ENCODE measurements at regions not wholly inside any gene's neighbourhood (a gene's known extent, or its start where the extent isn't known, plus 50 kb on each side); places are given as distances from the start of the nearest gene placed in this dataset.

DNA sequence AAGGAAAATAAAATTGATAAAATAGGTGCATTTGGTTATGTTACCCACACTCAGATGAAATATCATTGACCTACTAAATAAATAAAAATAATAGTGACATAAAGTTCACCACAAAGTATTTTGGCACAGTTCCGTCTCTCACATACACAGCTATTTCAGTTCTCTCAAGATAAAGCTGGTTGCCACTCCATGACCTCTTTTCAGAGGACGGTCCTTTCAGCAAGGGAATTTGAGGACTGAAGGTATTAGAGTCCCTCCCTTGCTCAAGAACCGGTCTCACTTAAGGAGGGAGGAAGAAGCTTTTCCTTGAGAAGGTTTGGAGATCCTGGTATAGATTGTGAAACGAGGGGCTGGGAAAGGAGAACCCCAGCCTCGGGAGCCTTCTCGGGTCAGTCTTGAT, 285.5 kb upstream of the CFAP20DC start:
- CTCF ChIA-PET: no interaction called here
- POLR2A ChIA-PET: no interaction called here
- DNase-seq (ENCODE audit: extremely low spot score): no peak
- no peak for TF ChIP-seq ELF4 (IDR thresholded peaks at IDR 0.05)
- no peak for TF ChIP-seq BHLHE40 (IDR thresholded peaks at IDR 0.05; ENCODE audit: borderline replicate concordance)
- TF ChIP-seq NFRKB (IDR thresholded peaks at IDR 0.05): no peak
- TF ChIP-seq SUZ12 (IDR thresholded peaks at IDR 0.05): no peak
- no peak for TF ChIP-seq ARNT (IDR thresholded peaks at IDR 0.05)
- no peak for TF ChIP-seq CTBP1 (IDR thresholded peaks at IDR 0.05; ENCODE audit: borderline replicate concordance)
- TF ChIP-seq SP1 (IDR thresholded peaks at IDR 0.05): no peak
- TF ChIP-seq, protein P1, sequence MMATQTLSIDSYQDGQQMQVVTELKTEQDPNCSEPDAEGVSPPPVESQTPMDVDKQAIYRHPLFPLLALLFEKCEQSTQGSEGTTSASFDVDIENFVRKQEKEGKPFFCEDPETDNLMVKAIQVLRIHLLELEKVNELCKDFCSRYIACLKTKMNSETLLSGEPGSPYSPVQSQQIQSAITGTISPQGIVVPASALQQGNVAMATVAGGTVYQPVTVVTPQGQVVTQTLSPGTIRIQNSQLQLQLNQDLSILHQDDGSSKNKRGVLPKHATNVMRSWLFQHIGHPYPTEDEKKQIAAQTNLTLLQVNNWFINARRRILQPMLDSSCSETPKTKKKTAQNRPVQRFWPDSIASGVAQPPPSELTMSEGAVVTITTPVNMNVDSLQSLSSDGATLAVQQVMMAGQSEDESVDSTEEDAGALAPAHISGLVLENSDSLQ (IDR thresholded peaks at IDR 0.05): no peak
- TF ChIP-seq FOXA1 (IDR thresholded peaks at IDR 0.05): no peak
- TF ChIP-seq TARDBP (IDR thresholded peaks at IDR 0.05): no peak
- TF ChIP-seq LEF1 (IDR thresholded peaks at IDR 0.05; ENCODE audit: borderline replicate concordance): no peak
- no peak for TF ChIP-seq L3MBTL2 (conservative IDR thresholded peaks at IDR 0.05)
- no peak for TF ChIP-seq HDGF (IDR thresholded peaks at IDR 0.05; ENCODE audit: borderline replicate concordance)
- no peak for TF ChIP-seq FOXK2 (IDR thresholded peaks at IDR 0.05)
- no peak for TF ChIP-seq ZNF384 (IDR thresholded peaks at IDR 0.05)
- TF ChIP-seq FOXM1 (IDR thresholded peaks at IDR 0.05; ENCODE audit: borderline replicate concordance): no peak

DNA sequence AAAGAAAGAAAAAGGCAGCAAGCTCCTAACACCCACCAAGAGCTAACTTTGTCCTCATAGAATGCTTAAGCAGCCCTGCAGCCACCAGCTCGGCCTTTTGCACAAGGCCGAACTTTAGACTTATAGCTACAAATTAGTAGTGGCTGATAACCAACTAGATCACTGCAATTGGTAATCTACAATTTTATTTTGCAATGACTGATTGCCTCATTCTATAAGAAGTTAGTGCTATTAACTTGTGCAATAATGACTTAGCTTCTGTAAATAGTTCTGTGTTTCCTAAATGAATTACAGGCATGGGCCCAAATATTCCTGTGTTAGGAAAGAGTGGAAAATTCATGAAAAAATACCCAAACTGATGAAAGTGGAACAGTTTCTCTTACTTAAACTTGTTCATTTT, 284.8 kb upstream of the CFAP20DC start:
- no peak for DNase-seq (ENCODE audit: extremely low spot score)
- ChIA-PET POLR2A (no interaction called here), CTCF (no interaction called here)
- TF ChIP-seq NFRKB (IDR thresholded peaks at IDR 0.05): no peak
- TF ChIP-seq HDGF (IDR thresholded peaks at IDR 0.05; ENCODE audit: borderline replicate concordance): no peak
- TF ChIP-seq LEF1 (IDR thresholded peaks at IDR 0.05; ENCODE audit: borderline replicate concordance): no peak
- no peak for TF ChIP-seq ELF4 (IDR thresholded peaks at IDR 0.05)
- no peak for TF ChIP-seq CTBP1 (IDR thresholded peaks at IDR 0.05; ENCODE audit: borderline replicate concordance)
- no peak for TF ChIP-seq SP1 (IDR thresholded peaks at IDR 0.05)
- no peak for TF ChIP-seq FOXA1 (IDR thresholded peaks at IDR 0.05)
- TF ChIP-seq BHLHE40 (IDR thresholded peaks at IDR 0.05; ENCODE audit: borderline replicate concordance): no peak
- no peak for TF ChIP-seq ARNT (IDR thresholded peaks at IDR 0.05)
- no peak for TF ChIP-seq FOXK2 (IDR thresholded peaks at IDR 0.05)
- TF ChIP-seq, protein P1 (IDR thresholded peaks at IDR 0.05): no peak
- no peak for TF ChIP-seq ZNF384 (IDR thresholded peaks at IDR 0.05)
- TF ChIP-seq TARDBP (IDR thresholded peaks at IDR 0.05): no peak
- TF ChIP-seq FOXM1 (IDR thresholded peaks at IDR 0.05; ENCODE audit: borderline replicate concordance): no peak
- TF ChIP-seq L3MBTL2 (conservative IDR thresholded peaks at IDR 0.05): no peak
- TF ChIP-seq SUZ12 (IDR thresholded peaks at IDR 0.05): no peak

DNA sequence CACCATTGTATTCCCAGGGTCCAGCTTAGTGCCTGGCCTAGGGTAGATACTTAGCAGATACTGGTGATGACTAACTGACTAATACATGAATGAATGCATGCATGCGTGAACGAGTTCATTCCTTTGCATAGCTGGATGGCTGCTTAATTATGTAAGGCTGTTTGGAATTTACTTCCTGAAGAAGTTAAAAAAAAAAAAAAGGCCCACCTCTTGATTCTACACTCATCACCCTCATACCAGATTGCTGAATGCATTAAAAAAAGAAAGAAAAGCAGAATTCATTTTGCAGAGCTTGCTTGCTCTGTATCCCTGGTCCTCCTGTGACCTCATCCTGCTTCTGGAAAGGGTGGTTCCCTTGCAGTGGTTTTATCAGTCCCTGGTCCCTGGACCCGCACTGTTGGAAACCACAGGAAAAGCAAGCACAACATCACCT, 277.6 kb upstream of the CFAP20DC start:
- ChIA-PET CTCF (no interaction called here), POLR2A (no interaction called here)
- DNase-seq (ENCODE audit: extremely low spot score): no peak
- TF ChIP-seq FOXM1 (IDR thresholded peaks at IDR 0.05; ENCODE audit: borderline replicate concordance) (no peak), SP1 (IDR thresholded peaks at IDR 0.05) (no peak), SUZ12 (IDR thresholded peaks at IDR 0.05) (no peak), NFRKB (IDR thresholded peaks at IDR 0.05) (no peak), LEF1 (IDR thresholded peaks at IDR 0.05; ENCODE audit: borderline replicate concordance) (no peak), BHLHE40 (IDR thresholded peaks at IDR 0.05; ENCODE audit: borderline replicate concordance) (no peak), FOXA1 (IDR thresholded peaks at IDR 0.05) (no peak), ARNT (IDR thresholded peaks at IDR 0.05) (no peak), FOXK2 (IDR thresholded peaks at IDR 0.05) (no peak), ZNF384 (IDR thresholded peaks at IDR 0.05) (no peak), L3MBTL2 (conservative IDR thresholded peaks at IDR 0.05) (no peak), HDGF (IDR thresholded peaks at IDR 0.05; ENCODE audit: borderline replicate concordance) (no peak), TARDBP (IDR thresholded peaks at IDR 0.05) (no peak), ELF4 (IDR thresholded peaks at IDR 0.05) (no peak), CTBP1 (IDR thresholded peaks at IDR 0.05; ENCODE audit: borderline replicate concordance) (no peak)
- TF ChIP-seq, protein P1 (IDR thresholded peaks at IDR 0.05): no peak

DNA sequence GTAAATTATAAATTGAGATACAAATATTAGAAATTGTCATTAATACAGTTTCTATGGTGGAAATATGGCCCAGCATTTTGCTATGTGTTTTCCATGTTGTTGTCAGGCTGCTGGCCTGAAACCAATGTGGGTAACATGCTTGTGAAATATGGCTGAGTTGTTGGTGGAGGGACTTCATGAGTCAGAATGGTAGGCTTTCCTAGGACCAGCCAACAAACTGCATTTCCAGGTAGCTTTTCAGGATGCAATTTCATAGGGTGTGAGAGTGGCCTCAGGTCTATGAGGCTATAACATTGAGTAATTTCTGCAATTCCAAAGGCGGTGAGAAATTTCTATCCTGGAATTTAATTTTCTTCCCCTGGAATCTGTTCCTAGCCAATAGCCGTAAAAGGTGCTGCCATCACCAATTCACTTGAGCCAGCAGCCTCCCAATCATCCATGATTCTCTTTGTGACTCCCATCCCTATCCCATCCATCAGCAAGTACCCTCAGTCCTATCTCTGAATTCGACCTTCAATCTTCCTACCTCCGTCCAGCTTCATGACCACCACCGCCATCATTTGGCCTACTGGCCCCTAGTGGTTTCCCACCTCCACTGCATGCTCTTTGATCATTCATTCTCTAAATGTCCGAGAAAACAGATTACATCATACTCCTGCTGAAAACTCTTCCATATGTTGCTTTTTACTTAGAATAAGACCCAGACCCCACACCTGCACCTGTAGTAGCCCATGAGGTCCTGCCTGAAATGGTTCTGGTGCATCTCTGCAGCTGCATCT, 276.6 kb upstream of the CFAP20DC start:
- ChIA-PET POLR2A (no interaction called here), CTCF (no interaction called here)
- TF ChIP-seq ARNT (IDR thresholded peaks at IDR 0.05) (no peak), SP1 (IDR thresholded peaks at IDR 0.05) (no peak), FOXM1 (IDR thresholded peaks at IDR 0.05; ENCODE audit: borderline replicate concordance) (no peak), ZNF384 (IDR thresholded peaks at IDR 0.05) (no peak), SUZ12 (IDR thresholded peaks at IDR 0.05) (no peak), LEF1 (IDR thresholded peaks at IDR 0.05; ENCODE audit: borderline replicate concordance) (no peak), ELF4 (IDR thresholded peaks at IDR 0.05) (no peak), BHLHE40 (IDR thresholded peaks at IDR 0.05; ENCODE audit: borderline replicate concordance) (no peak), TARDBP (IDR thresholded peaks at IDR 0.05) (no peak), FOXA1 (IDR thresholded peaks at IDR 0.05) (no peak), FOXK2 (IDR thresholded peaks at IDR 0.05) (no peak), NFRKB (IDR thresholded peaks at IDR 0.05) (no peak), CTBP1 (IDR thresholded peaks at IDR 0.05; ENCODE audit: borderline replicate concordance) (no peak), L3MBTL2 (conservative IDR thresholded peaks at IDR 0.05) (no peak)
- TF ChIP-seq, protein P1 (IDR thresholded peaks at IDR 0.05): no peak

More for the DNA sequence above, 276.6 kb upstream of the CFAP20DC start:
- peak; percentile 20 for DNase-seq (ENCODE audit: extremely low spot score)
